Stimulated activated CD8-positive, alpha-beta memory T cell treated with anti-CD3 and anti-CD28 coated beads, Interleukin-15, amount 100 ng/mL, for 24 hours (primary cell): ENCODE measurements at regions not wholly inside any gene's neighbourhood (a gene's known extent, or its start where the extent isn't known, plus 50 kb on each side); places are given as distances from the start of the nearest gene placed in this dataset.

Experiments
- DNase-seq: peaks from one replicate; pipeline ENCODE4 v3.0.0-alpha.2; 2020; ENCODE audit warnings: low read depth

GRCh38 chr3:94259291-94259690 is 196.4 kb downstream of the NSUN3 start:
- DNase-seq, result no peak

- no peak for DNase-seq
Measured at GRCh38 chr3:94269763-94270162, 206.9 kb downstream of the NSUN3 start.

- no peak for DNase-seq
Measured at GRCh38 chr3:94272016-94272415, 209.2 kb downstream of the NSUN3 start.

DNA sequence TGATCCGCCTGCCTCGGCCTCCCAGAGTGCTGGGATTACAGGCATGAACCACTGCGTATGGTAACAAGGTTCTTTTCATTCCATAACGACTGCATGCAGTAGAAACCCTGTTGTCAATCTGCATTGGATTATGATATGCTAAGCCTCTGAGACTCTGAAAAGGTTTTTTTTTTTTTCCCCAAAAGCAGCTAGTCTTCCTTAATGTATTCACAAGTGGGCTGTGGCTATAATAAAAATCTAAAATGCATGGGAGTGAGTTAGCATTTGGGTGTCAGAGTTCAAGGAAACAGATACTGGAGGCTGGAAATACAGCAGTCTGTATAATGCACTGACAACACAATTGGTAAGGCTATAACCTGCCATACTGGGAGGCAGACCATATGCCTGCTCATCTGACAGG is 218.1 kb downstream of the NSUN3 start:
- DNase-seq, result no peak

- no peak for DNase-seq
Measured at GRCh38 chr3:94285872-94286271, 223.0 kb downstream of the NSUN3 start.

DNA sequence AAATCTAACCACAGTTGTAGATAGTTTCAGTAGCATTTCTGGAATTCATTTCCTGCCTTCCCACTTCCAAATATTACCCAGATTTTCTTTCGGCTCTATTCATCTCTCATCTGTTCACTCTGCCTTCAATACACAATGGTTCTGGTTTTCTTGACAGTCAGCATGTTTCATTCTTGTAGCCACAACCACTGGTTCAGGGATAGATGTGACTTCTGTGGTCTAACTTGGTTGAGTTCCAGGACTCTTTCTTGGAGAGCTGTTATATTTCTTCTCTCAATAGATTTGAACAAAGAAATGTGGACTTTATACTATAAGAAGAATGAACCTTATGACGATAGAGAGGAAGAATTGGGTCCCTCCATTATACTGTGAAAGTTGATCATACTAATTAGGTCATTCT is 228.8 kb downstream of the NSUN3 start:
- DNase-seq, result no peak

- DNase-seq, result no peak
Measured at GRCh38 chr3:94292151-94292550, 229.3 kb downstream of the NSUN3 start.

DNA sequence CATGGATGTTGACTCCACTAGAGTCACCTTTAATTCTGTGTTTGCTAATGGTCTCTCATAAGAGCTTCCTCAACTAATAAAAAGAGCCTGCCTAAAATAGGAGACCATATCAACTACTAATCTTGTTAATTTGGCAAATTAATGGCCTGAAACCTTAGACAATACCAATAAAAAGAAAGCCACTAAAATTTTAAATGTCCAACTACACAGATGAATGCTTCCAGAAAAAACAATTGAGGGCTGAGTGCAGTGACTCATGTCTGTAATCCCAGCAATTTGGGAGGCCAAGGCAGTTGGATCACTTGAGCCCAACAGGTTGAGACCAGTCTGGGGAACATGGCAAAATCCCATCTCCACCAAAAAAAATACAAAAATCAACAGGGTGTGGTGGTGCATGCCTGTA is 230.9 kb downstream of the NSUN3 start:
- no peak for DNase-seq

- no peak for DNase-seq
Measured at GRCh38 chr3:94294806-94295205, 231.9 kb downstream of the NSUN3 start.

DNA sequence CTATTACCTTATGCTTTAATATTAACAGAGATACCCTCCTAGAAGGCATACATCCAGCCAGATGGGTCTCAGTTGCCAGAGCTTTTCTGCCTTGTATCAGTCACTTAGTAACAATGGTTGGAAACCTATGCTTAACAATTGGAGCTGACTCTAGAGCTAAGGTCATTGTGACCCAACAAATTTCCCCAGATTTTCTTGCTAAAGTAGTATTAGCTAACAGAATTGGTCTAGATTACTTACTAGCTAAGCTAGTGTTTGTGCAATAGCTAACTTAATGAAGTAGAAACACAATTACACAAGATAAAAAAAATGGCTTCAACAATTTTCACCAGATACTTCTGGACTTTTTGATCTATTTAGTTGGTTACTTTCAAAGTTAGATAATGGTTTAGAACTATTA is 236.9 kb downstream of the NSUN3 start:
- DNase-seq, result no peak

- no peak for DNase-seq
Measured at GRCh38 chr3:94301366-94301765, 238.5 kb downstream of the NSUN3 start.

DNA sequence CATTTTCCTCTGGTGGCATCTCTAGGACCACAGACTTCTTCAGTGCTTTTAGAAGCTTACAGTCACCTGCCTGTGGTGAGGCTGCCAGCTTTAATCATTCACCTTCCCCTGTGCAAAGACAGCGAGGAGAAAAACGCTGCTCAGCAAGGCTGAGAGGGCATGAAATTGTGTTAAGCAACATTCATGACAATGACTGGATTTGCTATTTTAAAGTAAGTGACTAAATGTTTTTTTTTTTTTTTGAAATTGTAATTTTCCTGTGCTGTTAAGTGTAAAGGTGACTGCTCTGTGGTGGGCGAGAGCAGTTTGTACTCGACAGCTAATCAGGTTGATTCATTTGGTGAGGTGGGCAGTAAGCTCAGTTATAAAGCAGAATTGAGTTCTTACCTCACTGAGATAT is 240.4 kb downstream of the NSUN3 start:
- DNase-seq, result no peak

DNA sequence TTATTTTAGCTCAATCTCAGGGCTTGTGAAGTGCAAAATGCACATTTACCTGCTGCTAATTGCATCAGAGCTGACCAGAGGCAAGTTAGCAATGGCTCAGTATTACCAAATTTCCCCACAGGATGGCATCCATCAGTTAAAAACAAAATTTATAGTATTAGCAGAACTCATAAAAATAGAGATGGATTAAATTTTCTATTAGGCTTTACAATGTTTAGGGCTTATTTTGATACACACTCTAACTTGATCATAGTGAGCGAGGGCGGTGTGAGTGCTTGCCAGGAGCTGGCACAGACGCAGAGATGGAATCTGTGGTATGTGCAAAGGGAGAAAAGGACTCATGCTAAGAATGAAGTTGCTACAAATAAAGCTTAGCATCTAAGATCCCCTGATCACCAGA is 241.0 kb downstream of the NSUN3 start:
- DNase-seq, result no peak

- no peak for DNase-seq
Measured at GRCh38 chr3:94304954-94305353, 242.1 kb downstream of the NSUN3 start.

DNA sequence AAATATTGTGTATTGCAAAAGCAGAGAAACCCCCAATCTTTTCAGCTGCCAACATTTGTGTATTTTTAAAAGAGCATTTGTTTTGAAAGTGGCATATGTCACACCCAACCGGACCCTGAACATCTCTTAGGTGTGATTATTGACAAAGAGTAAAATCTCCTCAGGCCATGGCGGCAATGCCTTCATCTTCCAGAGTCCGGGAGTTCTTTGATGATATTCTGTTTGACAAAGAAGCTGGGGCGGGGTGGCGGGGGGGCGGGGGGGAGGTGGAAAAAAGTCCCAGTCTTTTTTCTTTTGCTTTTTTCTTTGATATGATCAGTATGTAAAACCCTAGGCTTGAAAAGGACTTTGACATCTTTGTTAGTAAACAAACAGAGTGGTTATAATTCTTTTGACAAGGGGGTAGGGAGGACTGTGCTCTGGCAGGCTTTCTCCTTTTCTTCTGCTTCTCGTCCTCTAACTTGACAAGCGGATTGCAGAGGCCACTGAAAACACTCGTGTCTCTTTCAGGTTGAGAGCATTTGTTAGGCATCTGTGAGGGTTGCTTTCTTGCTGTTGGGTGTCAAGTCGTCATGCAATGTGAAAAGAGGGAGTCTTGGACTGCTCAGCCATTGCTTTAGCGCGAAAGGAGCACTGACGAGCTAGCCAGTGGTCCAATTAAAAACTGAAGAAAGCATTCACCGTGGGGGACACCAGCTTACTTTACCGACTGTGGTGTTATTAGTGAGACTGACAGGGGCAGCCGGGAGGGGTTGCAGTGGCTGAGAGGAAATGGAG is 243.2 kb downstream of the NSUN3 start:
- no peak for DNase-seq

DNA sequence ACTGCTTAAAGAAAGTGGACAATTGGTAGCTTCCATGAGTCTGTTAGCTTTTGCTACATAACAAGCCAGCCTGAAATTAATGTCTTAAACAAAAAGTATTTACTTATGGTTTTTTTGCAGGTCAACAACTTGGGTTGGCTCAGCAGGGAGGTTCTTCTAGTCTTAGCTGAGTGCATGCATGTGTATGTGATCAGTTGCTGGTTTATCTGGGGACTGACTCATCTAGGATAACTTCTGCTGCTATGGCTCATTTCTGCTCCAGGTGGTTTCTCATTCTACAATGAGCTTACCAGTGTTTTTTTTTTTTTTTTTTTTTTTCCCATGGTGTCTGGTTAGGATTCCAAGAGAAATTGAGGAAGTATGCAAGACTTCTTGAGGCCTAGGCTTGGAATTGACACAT is 244.7 kb downstream of the NSUN3 start:
- DNase-seq, result no peak

DNA sequence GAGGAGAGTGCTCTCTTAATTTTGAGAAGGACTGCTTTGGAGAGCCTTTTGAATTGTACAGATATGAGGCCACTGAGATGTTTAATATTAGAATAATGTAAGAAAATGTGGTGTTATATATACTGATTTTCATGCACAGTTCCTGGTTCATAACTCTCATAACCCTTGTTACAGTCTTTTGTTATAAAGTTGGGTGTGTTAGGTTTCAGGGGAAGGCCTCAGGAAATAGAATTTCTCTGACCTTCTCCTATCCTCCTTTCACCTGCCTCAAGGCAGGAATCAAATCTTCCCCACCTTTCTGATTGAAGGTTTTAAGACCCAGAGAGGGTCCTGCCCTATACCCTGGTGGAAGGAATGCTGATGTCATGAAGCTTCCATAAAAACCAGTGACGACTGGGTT is 245.9 kb downstream of the NSUN3 start:
- no peak for DNase-seq

DNA sequence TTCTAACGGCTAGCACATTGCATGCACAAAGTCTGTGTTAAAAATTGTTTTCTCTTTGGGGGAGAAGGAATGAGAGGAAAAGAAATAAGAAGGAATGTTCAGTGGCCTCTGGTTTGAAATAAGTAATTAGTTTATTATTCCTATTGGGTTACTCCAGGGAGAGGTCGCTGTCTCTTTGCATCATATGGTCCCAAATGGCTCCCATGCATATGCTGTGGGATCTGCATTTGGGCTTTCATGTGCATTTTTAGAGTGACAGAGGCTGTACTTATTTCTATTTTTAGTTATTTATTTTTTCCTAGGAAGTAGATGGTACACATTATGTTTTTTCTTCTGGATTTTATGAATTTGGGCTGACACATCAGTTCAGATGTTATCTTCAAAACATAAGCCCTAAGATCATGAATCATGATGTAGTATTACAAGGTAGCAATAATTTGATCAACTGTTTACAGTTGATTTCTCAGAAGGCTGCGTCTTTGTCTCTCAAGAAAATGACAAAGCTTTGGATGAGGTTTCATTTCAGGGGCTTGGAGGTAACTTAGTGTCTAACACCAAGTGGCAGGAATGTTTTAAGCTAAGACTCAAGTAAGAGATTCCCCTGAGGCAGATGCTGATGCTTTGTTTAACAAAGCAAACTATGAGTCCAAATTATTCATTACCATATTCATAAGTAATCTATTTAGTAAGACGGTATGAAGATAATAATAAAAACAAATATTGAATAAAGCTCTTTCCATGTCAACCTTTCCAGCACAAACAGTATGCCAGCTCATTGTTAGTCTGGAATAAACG is 247.7 kb downstream of the NSUN3 start:
- DNase-seq, result no peak

- no peak for DNase-seq
Measured at GRCh38 chr3:94311651-94312050, 248.8 kb downstream of the NSUN3 start.

- DNase-seq, result no peak
Measured at GRCh38 chr3:94314218-94314883, 251.5 kb downstream of the NSUN3 start.

GRCh38 chr3:94317017-94317416 is 254.2 kb downstream of the NSUN3 start:
- no peak for DNase-seq

- DNase-seq, result no peak
Measured at GRCh38 chr3:94323596-94323995, 260.7 kb downstream of the NSUN3 start.

DNA sequence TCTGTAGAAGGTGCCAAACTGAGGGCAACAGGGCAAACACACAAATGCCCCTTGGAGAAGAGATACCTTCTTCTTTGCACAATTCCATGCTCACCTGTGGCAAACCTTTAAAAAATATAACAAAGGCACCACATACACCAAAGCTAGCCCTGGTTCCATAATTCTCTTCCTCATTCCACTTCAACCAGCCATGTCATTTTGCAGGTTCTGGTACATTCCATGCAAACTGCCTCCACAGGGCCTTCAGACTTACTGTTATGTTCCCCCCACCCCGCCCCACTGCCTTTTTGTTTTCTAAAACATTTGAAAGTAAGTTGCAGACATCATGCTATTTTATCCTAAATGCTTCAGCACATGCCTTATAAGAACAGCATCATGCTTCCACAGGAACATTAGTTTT is 269.0 kb downstream of the NSUN3 start:
- DNase-seq, result no peak
